ENCODE measurements at regions not wholly inside any gene's neighbourhood (a gene's known extent, or its start where the extent isn't known, plus 50 kb on each side); places are given as distances from the start of the nearest gene placed in this dataset.

DNA sequence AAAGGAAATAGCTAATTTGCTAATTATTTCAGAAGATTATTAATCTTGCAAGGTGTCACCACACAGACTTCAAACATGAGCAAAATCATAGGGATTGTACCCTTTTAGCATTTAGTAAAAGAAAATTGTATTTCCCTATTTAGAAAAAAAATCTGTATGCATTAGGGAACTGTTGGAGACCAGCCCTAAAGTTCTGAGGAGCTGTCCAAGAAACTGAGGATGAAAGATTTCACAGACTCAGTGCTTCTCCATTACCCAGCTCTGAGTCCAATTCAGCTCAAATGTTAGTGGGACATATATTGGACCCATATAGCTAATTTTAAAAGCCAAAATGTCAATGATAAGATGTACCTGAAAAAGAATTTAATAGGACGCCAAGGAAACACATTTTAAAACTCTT lies 271.7 kb downstream of the SNX10 start:
- TF ChIP-seq EP300 (IDR thresholded peaks at IDR 0.05): no peak
- TF ChIP-seq, protein P1, sequence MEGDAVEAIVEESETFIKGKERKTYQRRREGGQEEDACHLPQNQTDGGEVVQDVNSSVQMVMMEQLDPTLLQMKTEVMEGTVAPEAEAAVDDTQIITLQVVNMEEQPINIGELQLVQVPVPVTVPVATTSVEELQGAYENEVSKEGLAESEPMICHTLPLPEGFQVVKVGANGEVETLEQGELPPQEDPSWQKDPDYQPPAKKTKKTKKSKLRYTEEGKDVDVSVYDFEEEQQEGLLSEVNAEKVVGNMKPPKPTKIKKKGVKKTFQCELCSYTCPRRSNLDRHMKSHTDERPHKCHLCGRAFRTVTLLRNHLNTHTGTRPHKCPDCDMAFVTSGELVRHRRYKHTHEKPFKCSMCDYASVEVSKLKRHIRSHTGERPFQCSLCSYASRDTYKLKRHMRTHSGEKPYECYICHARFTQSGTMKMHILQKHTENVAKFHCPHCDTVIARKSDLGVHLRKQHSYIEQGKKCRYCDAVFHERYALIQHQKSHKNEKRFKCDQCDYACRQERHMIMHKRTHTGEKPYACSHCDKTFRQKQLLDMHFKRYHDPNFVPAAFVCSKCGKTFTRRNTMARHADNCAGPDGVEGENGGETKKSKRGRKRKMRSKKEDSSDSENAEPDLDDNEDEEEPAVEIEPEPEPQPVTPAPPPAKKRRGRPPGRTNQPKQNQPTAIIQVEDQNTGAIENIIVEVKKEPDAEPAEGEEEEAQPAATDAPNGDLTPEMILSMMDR (IDR thresholded peaks at IDR 0.05): no peak

All from tibial nerve (tissue), 4 donors.